HG02981 (cell line): ENCODE measurements at regions not wholly inside any gene's neighbourhood (a gene's known extent, or its start where the extent isn't known, plus 50 kb on each side); places are given as distances from the start of the nearest gene placed in this dataset.
"Not testable (repeated sequence)": the region's sequence is repeated elsewhere in the genome, so short reads cannot be mapped to it uniquely, and the experiment has no call there.

ENCODE experiments used
- ATAC-seq: cut with Tn5 transposase; IDR thresholded peaks from one replicate; pipeline ENCODE4 v1.9.1; 2021; ENCODE audit warnings: mild to moderate bottlenecking, moderate library complexity; ENCODE audit not compliant: unreplicated experiment

DNA sequence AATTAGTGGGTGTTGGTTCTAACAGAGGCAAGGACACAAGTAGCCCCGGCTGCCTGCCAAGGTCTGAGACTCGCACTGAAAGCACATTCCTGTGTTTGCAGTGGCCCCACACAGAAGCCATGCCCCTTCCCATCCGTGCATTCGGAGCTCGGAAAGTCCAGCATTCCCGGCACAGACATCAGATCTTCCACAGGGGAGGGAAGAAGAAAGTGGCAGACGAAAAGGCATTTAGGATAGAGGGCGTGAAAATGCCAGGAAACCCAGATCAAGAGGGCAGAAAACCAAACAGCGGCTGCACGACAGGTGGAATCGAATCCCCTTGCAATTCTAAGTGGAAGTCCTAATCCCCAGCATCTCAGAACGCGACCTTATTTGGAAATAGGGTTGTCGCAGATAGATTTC lies 105.5 kb upstream of the ASB18 start:
- ATAC-seq, result no peak

DNA sequence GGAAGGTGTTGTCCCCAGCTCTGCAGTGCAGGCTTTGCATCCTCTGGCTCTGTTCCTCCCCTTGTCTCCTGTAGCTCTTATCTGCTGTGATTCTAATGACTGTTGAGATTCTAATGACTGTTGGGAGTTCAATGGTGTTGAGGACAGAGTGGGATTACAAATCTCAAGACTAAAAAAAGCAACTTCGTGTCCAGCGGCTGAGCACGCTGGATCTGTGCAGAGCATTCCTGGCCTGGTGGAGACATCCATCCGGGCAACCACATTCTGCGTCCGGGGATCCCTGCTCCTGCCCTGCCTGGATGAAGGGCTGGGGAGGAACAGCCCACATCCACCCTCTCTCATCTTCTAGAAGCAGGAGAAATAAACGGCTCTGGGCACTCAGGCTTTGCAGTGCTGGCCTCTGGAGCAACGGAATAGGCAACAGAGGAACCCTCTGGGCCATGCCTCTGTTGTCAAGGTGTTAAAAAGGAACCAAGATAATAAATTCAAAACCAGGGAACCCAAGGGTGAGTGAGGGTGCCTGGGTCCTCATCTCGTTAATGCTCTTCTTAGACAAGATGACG lies 106.7 kb upstream of the ASB18 start:
- no peak for ATAC-seq

- ATAC-seq, result no peak
Observed at GRCh38 chr2:236375973-236376476, 111.8 kb upstream of the ASB18 start.

DNA sequence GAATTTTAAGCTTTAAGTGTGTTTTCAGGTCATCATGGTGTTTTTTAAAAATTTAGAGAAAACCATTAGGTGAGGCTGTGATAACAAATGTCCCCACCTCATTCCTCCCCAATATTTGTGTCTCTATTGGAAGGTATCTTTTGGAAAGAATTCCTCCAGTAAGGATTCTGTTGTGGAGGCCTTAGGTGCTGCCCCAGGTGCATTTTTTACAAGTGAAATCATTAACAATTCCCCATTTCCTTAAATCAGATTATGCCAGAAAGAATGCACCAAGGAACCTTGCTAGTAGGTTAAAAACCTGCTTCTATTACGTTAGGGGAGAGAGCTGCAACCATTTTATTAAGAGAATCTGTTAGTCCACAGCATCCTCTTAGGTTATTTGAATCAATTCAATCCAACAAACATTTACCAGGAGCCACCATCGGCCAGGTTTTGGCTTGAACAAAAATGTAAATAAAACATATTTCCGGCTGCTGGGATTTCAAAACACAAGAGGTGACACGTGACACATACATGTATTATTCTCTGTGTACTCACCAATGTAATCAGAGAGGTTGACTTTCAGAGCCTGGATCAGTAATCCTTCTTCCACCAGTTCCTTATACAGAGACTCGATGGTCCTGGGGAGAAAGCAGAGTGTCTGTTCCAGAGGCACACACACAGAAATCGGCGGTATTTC lies 112.5 kb upstream of the ASB18 start:
- ATAC-seq, result no peak

DNA sequence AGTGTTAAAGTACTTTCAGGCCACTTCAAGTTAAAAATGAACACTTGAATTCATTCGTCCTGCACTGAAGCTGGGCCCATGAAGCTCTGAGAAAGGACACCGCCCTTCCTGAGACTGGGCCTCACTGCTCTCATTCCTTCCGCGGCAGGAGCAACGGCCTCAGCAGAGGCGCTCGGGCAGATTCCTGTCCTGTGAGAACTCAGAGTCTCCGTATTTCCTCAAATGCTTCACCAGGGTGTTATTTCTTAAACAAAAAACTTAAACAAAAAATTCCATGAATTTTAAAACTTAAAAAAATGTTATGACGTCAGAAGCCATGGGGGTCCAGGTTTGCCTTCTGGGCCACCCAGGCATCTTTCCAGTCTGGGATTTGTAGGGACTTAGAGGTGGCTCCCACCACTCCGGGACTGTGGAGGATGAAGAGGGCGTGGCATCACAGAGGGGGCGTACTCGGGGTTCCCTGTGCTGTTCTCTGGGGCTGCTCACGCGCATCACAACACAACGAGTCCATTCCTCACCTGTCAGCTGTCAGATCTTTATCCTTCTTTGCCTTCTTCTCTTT lies 115.9 kb upstream of the ASB18 start:
- ATAC-seq, result no peak

DNA sequence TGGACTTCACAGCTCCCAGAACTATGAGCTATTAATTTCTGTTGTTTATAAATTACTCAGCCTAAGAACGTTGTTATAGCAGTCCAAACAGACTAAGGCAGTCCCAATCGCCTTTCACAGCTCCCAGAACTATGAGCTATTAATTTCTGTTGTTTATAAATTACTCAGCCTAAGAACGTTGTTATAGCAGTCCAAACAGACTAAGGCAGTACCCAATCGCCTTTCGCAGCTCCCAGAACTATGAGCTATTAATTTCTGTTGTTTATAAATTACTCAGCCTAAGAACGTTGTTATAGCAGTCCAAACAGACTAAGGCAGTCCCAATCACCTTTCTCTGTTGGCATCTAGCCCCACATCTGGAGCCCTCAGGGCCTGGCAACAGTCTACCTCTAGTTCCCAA lies 117.0 kb upstream of the ASB18 start:
- ATAC-seq, result not testable (repeated sequence)

DNA sequence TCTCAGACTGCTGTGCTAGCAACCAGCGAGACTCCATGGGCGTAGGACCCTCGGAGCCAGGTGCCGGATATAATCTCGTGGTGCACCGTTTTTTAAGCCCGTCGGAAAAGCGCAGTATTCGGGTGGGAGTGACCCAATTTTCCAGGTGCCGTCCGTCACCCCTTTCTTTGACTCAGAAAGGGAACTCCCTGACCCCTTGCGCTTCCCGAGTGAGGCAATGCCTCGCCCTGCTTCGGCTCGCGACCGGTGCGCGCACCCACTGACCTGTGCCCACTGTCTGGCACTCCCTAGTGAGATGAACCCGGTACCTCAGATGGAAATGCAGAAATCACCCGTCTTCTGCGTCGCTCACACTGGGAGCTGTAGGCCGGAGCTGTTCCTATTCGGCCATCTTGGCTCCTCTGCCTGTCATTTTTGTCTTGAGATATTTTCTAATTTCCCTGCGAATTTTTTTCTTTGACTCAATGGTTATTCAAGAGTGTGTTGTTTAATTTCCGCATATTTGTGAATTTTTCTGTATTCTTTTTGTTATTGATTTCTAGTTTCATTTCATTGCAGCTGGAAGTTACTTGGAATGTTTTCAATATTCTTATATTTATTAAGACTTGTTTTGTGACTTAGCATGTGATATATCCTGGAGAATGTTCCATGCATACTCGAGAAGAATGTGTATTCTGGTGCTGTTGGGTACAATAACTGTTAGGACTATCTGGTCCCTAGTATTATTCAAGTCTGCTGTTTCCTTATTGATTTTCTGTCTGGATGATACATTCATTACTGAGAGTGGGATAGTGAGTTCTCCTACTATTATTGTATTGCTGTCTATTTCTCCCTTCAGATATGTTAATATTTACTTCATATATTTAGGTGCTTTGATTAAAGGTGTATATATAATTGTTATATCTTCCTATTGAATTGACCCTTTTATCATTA lies 125.3 kb upstream of the ASB18 start:
- not testable (repeated sequence) for ATAC-seq

DNA sequence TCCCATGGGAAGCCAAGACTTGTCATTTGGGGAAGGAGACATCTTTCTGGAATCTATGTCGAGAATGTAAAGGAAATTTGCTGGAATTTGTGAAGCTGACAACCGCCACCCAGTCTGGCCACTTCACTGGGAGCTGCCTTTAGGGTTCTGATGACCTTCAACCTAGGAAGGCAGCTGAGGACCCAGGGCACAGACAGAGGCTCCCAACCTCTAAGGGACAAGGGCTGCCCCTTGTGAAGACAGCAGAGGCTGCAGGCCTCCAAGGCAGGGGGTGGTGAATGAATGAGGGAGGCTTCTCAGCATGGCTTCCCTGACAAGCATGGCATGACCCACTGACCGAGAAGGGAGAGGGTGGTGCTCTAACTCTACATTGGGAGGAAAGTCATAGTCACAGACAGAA lies 128.9 kb upstream of the ASB18 start:
- no peak for ATAC-seq

DNA sequence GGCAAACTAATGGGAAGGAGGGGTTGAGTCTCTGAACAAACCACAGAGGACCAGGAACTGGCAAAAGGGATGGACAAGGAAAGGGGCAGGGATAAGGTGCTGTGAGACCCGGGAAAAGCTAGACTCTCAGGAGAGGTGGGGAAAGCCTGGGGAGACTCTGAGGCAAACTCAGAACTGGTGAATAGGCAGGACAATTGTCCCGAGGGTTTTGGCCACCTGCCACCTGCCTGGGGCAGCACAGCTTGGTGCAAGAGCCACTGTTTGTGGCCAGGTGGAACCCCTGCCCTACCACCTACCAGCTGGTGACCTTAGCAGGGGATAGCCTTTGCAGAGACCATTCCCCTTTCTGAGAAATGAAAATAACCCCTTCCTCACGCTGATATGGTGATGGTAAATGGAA lies 129.4 kb upstream of the ASB18 start:
- no peak for ATAC-seq

- no peak for ATAC-seq
Observed at GRCh38 chr2:236394571-236394970, 130.4 kb upstream of the ASB18 start.

DNA sequence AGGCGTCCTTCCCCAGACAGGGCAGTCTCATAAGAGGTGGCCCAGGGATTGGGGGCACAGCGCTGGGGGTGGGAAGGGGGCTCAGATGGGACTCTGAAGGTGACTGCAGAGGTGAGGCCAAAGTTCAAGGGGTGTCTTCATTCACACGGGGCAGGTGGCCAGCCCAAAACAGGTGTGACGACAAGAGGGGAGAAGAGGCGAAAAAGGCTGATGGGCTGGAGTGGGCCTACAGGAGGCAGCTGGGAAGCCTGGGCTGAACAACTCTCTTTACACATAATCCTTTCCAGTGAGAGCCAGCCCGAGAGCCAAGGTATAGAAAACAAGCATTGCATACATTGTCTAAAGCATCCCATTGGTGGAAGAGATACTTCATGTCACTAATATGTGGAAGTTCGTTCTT lies 130.9 kb upstream of the ASB18 start:
- ATAC-seq, result no peak

- no peak for ATAC-seq
Observed at GRCh38 chr2:236396818-236397350, 132.7 kb upstream of the ASB18 start.

DNA sequence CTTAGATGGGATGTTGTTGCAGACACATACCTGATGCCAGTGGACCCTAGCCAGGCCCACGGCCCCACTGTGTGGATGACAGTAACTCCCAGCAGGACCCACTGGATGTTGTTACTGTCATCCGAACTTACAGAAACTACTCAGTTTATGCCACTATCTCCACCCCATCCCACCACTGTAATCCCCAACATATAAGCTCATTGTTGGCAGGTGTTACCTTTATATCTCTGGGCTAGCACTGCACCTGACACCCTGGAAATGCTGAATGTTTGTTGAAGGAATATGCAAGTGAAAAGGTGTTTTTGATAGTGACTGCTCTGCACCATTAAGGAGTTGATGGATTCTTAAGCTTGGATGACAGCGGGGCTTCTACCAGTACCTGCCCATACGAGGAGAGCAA lies 133.5 kb upstream of the ASB18 start:
- ATAC-seq, result no peak

GRCh38 chr2:236399409-236399808 lies 135.2 kb upstream of the ASB18 start:
- no peak for ATAC-seq

- no peak for ATAC-seq
Observed at GRCh38 chr2:236400046-236400574, 135.9 kb upstream of the ASB18 start.

GRCh38 chr2:236400594-236401360 lies 136.6 kb upstream of the ASB18 start:
- ATAC-seq, result no peak

GRCh38 chr2:236402033-236402790 lies 138.0 kb upstream of the ASB18 start:
- ATAC-seq, result no peak

- no peak for ATAC-seq
Observed at GRCh38 chr2:236403125-236403524, 138.9 kb upstream of the ASB18 start.

- no peak for ATAC-seq
Observed at GRCh38 chr2:236403811-236404210, 139.6 kb upstream of the ASB18 start.
